A549 (cell line): ENCODE measurements at regions not wholly inside any gene's neighbourhood (a gene's known extent, or its start where the extent isn't known, plus 50 kb on each side); places are given as distances from the start of the nearest gene placed in this dataset.

Source experiments
- ATAC-seq, 2 experiments: fragments of 200-7000 bp in 1 of 2; fragments of >200 bp in 1 of 2; cut with Nextera tagmentation in 1 of 2; cut with Tn5 transposase in 1 of 2; 3 replicates each; pipeline versions ENCODE4 v1.8.0 to v1.9.1; 2018 to 2020; ENCODE audit warnings: mild to moderate bottlenecking in 1 of 2, moderate library complexity in 1 of 2
- CTCF ChIA-PET: fragments of 300-600 bp; sonication (Branson Sonifier 250); formaldehyde crosslinking; extraction: SDS; loops from one replicate; lab custom pipeline; 2021; ENCODE audit warnings: antibody characterized with exemption, inconsistent platforms; lab: Yijun Ruan, JAX
- POLR2A ChIA-PET: fragments of 350-600 bp; formaldehyde crosslinking; extraction: SDS; loops from one replicate; lab custom pipeline; 2021; ENCODE audit warnings: antibody characterized with exemption, inconsistent platforms; lab: Yijun Ruan, JAX
- DNase-seq, 2 experiments: peaks; one replicate each; pipeline versions ENCODE4 v3.0.0 to v3.0.0-alpha.2; 2011 to 2016; ENCODE audit warnings: low read depth in 1 of 2, low spot score in 1 of 2
- FAIRE-seq: peaks from 2 replicates; lab custom pipeline; 2011; peaks lifted over from hg19 to GRCh38; lab: Jason Lieb, UNC
- H3K27ac ChIP-seq, 2 experiments: fragments of >200 bp; sonication (Bioruptor Twin); formaldehyde crosslinking; 3 replicates each; pipeline ENCODE4 v1.5.1; 2016 to 2017
- H3K4me1 ChIP-seq: fragments of >200 bp; sonication (Bioruptor Twin); formaldehyde crosslinking; 3 replicates; pipeline ENCODE4 v1.6.1; 2016
- H3K4me2 ChIP-seq: fragments of >200 bp; sonication (Bioruptor Twin); formaldehyde crosslinking; 3 replicates; pipeline ENCODE4 v1.6.1; 2016
- H3K4me3 ChIP-seq: fragments of >200 bp; sonication (Bioruptor Twin); formaldehyde crosslinking; 3 replicates; pipeline ENCODE4 v1.5.1; 2016
- H3K9me3 ChIP-seq: fragments of >200 bp; sonication (Bioruptor Twin); formaldehyde crosslinking; 3 replicates; pipeline ENCODE4 v1.6.1; 2016
- BHLHE40 ChIP-seq: IDR thresholded peaks from 2 replicates; pipeline ENCODE4 v1.6.1; 2012; ENCODE audit warnings: low read depth, low read length, inconsistent platforms
- CBX8 ChIP-seq: fragments of 200-600 bp; sonication (generic); IDR thresholded peaks from 2 replicates; pipeline ENCODE4 v1.6.1; 2016
- CEBPB ChIP-seq, 2 experiments: fragments of >200 bp in 1 of 2; sonication (Bioruptor Twin) in 1 of 2; formaldehyde crosslinking in 1 of 2; IDR thresholded peaks; 2 replicates each; pipeline ENCODE4 v1.6.1; 2012 to 2016
- CHD4 ChIP-seq: fragments of 200-600 bp; sonication (generic); IDR thresholded peaks from 2 replicates; pipeline ENCODE4 v1.6.1; 2016; ENCODE audit warnings: antibody characterized with exemption, mild to moderate bottlenecking, borderline replicate concordance
- EHMT2 ChIP-seq: fragments of 200-600 bp; sonication (generic); IDR thresholded peaks from 2 replicates; pipeline ENCODE4 v1.6.1; 2016; ENCODE audit warnings: antibody characterized with exemption, low read depth, mild to moderate bottlenecking, moderate library complexity
- FOXS1 ChIP-seq: fragments of 250-450 bp; sonication (Bioruptor Pico); IDR thresholded peaks from 2 replicates; pipeline ENCODE4 v1.5.0; 2020; ENCODE audit warnings: mild to moderate bottlenecking, moderate library complexity
- GATA3 ChIP-seq: IDR thresholded peaks from 2 replicates; pipeline ENCODE4 v1.6.1; 2012; ENCODE audit warnings: borderline replicate concordance
- HOXB13 ChIP-seq: fragments of 250-450 bp; sonication (Bioruptor Pico); IDR thresholded peaks from 2 replicates; pipeline ENCODE4 v1.5.0; 2020; ENCODE audit warnings: low read depth, mild to moderate bottlenecking, moderate library complexity
- JUNB ChIP-seq: fragments of >200 bp; sonication (Bioruptor Twin); formaldehyde crosslinking; IDR thresholded peaks from 2 replicates; pipeline ENCODE4 v1.6.1; 2016
- KDM5A ChIP-seq: fragments of 200-600 bp; sonication (generic); IDR thresholded peaks from 2 replicates; pipeline ENCODE4 v1.6.1; 2016; ENCODE audit warnings: antibody characterized with exemption, mild to moderate bottlenecking
- MAFK ChIP-seq: fragments of 450-650 bp; IDR thresholded peaks from 2 replicates; pipeline ENCODE4 v1.6.1; 2014; ENCODE audit not compliant: partially characterized antibody
- MAX ChIP-seq: IDR thresholded peaks from 2 replicates; pipeline ENCODE4 v1.6.1; 2012
- MAZ ChIP-seq: fragments of 150-350 bp; IDR thresholded peaks from 2 replicates; pipeline ENCODE4 v1.6.1; 2014; ENCODE audit warnings: antibody characterized with exemption, low read depth, low read length, borderline replicate concordance
- NPAS2 ChIP-seq: fragments of 250-450 bp; sonication (Bioruptor Pico); IDR thresholded peaks from 2 replicates; pipeline ENCODE4 v1.8.0; 2022; ENCODE audit warnings: mild to moderate bottlenecking, moderate library complexity, borderline replicate concordance
- RAD21 ChIP-seq, 2 experiments: fragments of >200 bp in 1 of 2; sonication (Bioruptor Twin) in 1 of 2; formaldehyde crosslinking in 1 of 2; IDR thresholded peaks in 1 of 2; conservative IDR thresholded peaks in 1 of 2; 2 replicates in 1 of 2; 3 replicates in 1 of 2; pipeline ENCODE4 v1.6.1; 2012 to 2018; ENCODE audit warnings: inconsistent platforms in 1 of 2
- SMC3 ChIP-seq: fragments of >200 bp; sonication (Bioruptor Twin); formaldehyde crosslinking; IDR thresholded peaks from 3 replicates; pipeline ENCODE4 v1.6.1; 2018; ENCODE audit warnings: inconsistent platforms
- SREBF2 ChIP-seq: fragments of 450-650 bp; IDR thresholded peaks from 2 replicates; pipeline ENCODE4 v1.6.1; 2014; ENCODE audit warnings: mild to moderate bottlenecking, moderate library complexity
- TP53 ChIP-seq: fragments of 250-450 bp; sonication (Bioruptor Pico); IDR thresholded peaks from 2 replicates; pipeline ENCODE4 v1.5.0; 2021; ENCODE audit warnings: mild to moderate bottlenecking, moderate library complexity
- ZC3H11A ChIP-seq: fragments of 450-650 bp; IDR thresholded peaks from 2 replicates; pipeline ENCODE4 v1.6.1; 2014; ENCODE audit warnings: antibody characterized with exemption, mild to moderate bottlenecking
- ZFP36 ChIP-seq: fragments of 450-650 bp; IDR thresholded peaks from 2 replicates; pipeline ENCODE4 v1.6.1; 2014; ENCODE audit warnings: borderline replicate concordance; ENCODE audit not compliant: partially characterized antibody
- ZNF302 ChIP-seq: fragments of 250-450 bp; sonication (Bioruptor Pico); IDR thresholded peaks from 2 replicates; pipeline ENCODE4 v1.9.0; 2021; ENCODE audit warnings: inconsistent platforms, mild to moderate bottlenecking, moderate library complexity
- ZSCAN20 ChIP-seq: fragments of 250-450 bp; sonication (Bioruptor Pico); IDR thresholded peaks from 2 replicates; pipeline ENCODE4 v1.8.0; 2022; ENCODE audit warnings: mild to moderate bottlenecking, moderate library complexity
- WGBS: methylation state at CpG from one replicate; pipeline ENCODE4 v1.1.6; 2017; ENCODE audit errors: missing lambda C conversion rate; 5-methylcytosine and 5-hydroxymethylcytosine counted together
- TF ChIP-seq, protein P1 (sequence below): IDR thresholded peaks from 2 replicates; pipeline ENCODE4 v1.6.1; 2012
- TF ChIP-seq, protein P2 (sequence below): fragments of 250-450 bp; sonication (Bioruptor Pico); IDR thresholded peaks from 2 replicates; pipeline ENCODE4 v1.5.0; 2021; ENCODE audit warnings: mild to moderate bottlenecking, moderate library complexity, borderline replicate concordance
- TF ChIP-seq, protein P3 (sequence below): IDR thresholded peaks from 2 replicates; pipeline ENCODE4 v1.6.1; 2012; ENCODE audit warnings: low read depth, borderline replicate concordance
- TF ChIP-seq, protein P4 (sequence below): fragments of 250-450 bp; sonication (Bioruptor Pico); IDR thresholded peaks from 2 replicates; pipeline ENCODE4 v1.5.0; 2020; ENCODE audit warnings: low read depth, mild to moderate bottlenecking, moderate library complexity

GRCh38 chr4:174138616-174139015 is 144.9 kb downstream of the FBXO8 start (continued):
- TF ChIP-seq, protein P1, sequence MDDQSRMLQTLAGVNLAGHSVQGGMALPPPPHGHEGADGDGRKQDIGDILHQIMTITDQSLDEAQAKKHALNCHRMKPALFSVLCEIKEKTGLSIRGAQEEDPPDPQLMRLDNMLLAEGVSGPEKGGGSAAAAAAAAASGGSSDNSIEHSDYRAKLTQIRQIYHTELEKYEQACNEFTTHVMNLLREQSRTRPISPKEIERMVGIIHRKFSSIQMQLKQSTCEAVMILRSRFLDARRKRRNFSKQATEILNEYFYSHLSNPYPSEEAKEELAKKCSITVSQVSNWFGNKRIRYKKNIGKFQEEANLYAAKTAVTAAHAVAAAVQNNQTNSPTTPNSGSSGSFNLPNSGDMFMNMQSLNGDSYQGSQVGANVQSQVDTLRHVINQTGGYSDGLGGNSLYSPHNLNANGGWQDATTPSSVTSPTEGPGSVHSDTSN, result no peak

DNA sequence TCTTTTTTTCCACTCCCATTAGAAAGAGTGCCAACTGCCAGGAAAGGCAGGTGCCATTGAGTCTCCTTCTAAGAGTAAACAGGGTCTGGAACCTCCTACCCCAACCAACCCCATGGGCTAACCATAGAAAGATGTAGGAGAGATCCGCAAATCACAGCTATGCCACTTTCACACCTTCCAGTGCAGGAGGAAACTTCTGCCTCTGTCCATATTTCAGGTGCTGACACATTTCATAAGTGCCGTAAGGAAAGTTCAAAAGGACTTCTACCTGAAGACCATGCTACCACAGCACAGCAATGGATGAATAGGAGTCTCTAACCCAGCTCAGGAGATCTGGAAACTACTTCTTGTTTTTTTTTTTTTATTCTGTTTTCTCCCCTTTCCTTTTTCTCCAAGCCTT is 145.8 kb downstream of the FBXO8 start:
- Histone ChIP-seq H3K4me1 (no peaks in the 10 kb centered on the region), H3K4me2 (no peak overlapping the region), H3K27ac (no peak overlapping the region), H3K9me3 (no peaks in the 10 kb centered on the region), H3K4me3 (no peak overlapping the region)
- POLR2A ChIA-PET, result no interaction called here
- DNase-seq (no peak), FAIRE-seq (no peak), ATAC-seq (no peak)
- WGBS, result 100% methylated on average over 2 of the region's 2 CpGs
- TF ChIP-seq SMC3 (no peak), MAZ (no peak), ZSCAN20 (CRISPR knock-in tag) (no peak), TP53 (no peak), NPAS2 (CRISPR knock-in tag) (no peak), ZFP36 (no peak), GATA3 (no peak), RAD21 (conservative IDR thresholded peaks at IDR 0.05 in 1 of 2, IDR thresholded peaks at IDR 0.05 in 1 of 2) (no peak), KDM5A (no peak), HOXB13 (no peak), SREBF2 (no peak), CEBPB (IDR thresholded peaks at IDR 0.05) (no peak), CHD4 (no peak)
- TF ChIP-seq, protein P2, sequence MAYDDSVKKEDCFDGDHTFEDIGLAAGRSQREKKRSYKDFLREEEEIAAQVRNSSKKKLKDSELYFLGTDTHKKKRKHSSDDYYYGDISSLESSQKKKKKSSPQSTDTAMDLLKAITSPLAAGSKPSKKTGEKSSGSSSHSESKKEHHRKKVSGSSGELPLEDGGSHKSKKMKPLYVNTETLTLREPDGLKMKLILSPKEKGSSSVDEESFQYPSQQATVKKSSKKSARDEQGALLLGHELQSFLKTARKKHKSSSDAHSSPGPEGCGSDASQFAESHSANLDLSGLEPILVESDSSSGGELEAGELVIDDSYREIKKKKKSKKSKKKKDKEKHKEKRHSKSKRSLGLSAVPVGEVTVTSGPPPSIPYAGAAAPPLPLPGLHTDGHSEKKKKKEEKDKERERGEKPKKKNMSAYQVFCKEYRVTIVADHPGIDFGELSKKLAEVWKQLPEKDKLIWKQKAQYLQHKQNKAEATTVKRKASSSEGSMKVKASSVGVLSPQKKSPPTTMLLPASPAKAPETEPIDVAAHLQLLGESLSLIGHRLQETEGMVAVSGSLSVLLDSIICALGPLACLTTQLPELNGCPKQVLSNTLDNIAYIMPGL (CRISPR knock-in tag), result no peak
- CTCF ChIA-PET, result no interaction called here

DNA sequence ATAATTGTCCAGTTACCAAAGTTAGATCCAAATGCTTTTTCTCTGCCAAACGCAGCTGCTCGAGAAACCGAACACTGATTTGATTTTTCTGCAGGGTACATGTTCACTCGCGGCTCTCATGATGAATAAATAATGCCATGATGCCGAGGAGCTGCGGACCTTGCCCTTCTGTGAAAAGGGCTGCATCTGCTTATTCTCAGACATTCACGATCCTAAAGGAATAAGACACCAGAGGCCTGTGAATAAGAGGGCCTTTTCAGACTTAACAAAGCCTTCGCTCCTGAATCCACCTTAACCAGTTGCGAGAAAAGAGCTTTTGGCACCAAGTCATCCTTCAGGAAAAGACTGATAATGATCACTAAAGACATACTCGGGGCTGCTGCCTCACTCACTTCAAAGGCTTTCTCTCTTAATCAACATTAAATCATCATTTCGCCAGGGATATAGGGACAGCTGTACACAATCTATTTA is 147.5 kb downstream of the FBXO8 start:
- H3K9me3 ChIP-seq, result no peaks in the 10 kb centered on the region
- H3K4me3 ChIP-seq, result no peak overlapping the region
- 61% methylated on average over 12 of the region's 12 CpGs for WGBS
- DNase-seq (no peak), ATAC-seq (no peak), FAIRE-seq (no peak)
- CTCF ChIA-PET, result no interaction called here
- H3K27ac ChIP-seq, result no peak overlapping the region
- POLR2A ChIA-PET, result no interaction called here
- H3K4me1 ChIP-seq, result no peaks in the 10 kb centered on the region
- no peak for TF ChIP-seq ZC3H11A
- TF ChIP-seq MAX, result no peak
- no peak for TF ChIP-seq SREBF2
- TF ChIP-seq EHMT2, result no peak
- TF ChIP-seq BHLHE40, result no peak
- TF ChIP-seq, protein P3, sequence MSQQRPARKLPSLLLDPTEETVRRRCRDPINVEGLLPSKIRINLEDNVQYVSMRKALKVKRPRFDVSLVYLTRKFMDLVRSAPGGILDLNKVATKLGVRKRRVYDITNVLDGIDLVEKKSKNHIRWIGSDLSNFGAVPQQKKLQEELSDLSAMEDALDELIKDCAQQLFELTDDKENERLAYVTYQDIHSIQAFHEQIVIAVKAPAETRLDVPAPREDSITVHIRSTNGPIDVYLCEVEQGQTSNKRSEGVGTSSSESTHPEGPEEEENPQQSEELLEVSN, result no peak
- no peak for TF ChIP-seq MAFK
- no peak for TF ChIP-seq GATA3
- TF ChIP-seq, protein P4, sequence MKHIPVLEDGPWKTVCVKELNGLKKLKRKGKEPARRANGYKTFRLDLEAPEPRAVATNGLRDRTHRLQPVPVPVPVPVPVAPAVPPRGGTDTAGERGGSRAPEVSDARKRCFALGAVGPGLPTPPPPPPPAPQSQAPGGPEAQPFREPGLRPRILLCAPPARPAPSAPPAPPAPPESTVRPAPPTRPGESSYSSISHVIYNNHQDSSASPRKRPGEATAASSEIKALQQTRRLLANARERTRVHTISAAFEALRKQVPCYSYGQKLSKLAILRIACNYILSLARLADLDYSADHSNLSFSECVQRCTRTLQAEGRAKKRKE (CRISPR knock-in tag), result no peak
- TF ChIP-seq CBX8, result no peak
- no peak for TF ChIP-seq FOXS1 (CRISPR knock-in tag)
- TF ChIP-seq ZNF302 (CRISPR knock-in tag), result no peak
- no peak for TF ChIP-seq JUNB
- no peak overlapping the region for H3K4me2 ChIP-seq
